GM12874 (cell line): ENCODE measurements at regions not wholly inside any gene's neighbourhood (a gene's known extent, or its start where the extent isn't known, plus 50 kb on each side); places are given as distances from the start of the nearest gene placed in this dataset.

Experiments
- TF ChIP-seq, protein P1 (sequence below): IDR thresholded peaks from 2 replicates; pipeline ENCODE4 v1.5.1; 2011; ENCODE audit warnings: low read depth, mild to moderate bottlenecking, control low read depth, low read length, moderate library complexity; ENCODE audit not compliant: insufficient read depth

DNA sequence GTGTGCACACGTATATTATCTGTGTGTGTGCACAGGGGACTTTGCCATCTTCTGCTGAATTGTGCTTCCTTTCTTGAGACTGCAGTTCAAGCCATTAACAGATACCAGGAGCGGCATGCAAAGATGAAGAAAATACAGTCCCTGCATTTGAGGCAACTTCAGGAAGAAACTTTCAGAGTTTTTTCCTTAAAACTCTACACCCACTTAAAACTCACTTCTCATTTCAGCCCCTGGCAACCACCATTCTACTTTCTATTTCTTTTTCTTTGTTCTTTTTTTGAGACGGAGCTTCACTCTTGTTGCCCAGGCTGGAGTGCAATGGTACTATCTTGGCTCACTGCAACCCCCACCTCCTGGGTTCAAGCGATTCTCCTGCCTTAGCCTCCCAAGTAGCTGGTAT lies 448.9 kb upstream of the ZMIZ1 start:
- TF ChIP-seq, protein P1, sequence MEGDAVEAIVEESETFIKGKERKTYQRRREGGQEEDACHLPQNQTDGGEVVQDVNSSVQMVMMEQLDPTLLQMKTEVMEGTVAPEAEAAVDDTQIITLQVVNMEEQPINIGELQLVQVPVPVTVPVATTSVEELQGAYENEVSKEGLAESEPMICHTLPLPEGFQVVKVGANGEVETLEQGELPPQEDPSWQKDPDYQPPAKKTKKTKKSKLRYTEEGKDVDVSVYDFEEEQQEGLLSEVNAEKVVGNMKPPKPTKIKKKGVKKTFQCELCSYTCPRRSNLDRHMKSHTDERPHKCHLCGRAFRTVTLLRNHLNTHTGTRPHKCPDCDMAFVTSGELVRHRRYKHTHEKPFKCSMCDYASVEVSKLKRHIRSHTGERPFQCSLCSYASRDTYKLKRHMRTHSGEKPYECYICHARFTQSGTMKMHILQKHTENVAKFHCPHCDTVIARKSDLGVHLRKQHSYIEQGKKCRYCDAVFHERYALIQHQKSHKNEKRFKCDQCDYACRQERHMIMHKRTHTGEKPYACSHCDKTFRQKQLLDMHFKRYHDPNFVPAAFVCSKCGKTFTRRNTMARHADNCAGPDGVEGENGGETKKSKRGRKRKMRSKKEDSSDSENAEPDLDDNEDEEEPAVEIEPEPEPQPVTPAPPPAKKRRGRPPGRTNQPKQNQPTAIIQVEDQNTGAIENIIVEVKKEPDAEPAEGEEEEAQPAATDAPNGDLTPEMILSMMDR = no peak

DNA sequence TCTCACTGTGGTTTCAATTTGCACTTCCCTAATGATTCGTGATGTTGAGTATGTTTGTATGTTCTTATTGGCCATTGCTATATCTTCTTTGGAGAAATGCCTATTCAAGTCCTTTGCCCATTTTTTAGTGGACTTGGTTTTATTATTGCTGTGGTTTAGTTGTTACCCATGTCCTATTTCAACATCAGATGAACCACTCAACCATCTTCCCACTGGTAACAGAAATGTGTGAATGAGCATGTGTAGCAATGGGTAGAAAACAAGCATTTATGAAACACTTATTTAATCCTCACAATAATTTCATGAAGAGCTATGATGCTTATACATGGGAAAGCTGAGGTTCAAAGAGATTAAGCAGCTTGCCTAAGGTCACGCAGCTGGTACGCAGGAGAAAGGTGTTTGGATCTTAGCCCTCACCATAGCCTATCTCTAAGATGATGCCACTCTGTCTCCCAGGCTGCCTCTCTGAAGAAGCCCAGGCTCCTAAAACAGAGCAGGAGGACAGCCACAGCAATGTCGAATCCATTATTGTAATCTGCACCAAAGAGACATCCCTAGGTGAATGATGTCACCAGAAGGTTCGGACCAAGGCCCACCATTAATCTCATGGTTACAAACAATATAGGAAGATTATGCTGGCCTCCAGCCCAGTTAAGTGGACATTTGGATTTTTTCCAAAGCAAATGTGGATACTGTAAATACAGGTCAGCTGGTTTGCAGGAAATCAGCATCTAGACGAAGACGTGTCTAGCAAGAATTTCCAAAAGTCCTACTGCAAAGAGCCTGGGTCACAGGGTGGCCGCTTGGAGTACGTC lies 447.6 kb upstream of the ZMIZ1 start:
- TF ChIP-seq, protein P1 = no peak

DNA sequence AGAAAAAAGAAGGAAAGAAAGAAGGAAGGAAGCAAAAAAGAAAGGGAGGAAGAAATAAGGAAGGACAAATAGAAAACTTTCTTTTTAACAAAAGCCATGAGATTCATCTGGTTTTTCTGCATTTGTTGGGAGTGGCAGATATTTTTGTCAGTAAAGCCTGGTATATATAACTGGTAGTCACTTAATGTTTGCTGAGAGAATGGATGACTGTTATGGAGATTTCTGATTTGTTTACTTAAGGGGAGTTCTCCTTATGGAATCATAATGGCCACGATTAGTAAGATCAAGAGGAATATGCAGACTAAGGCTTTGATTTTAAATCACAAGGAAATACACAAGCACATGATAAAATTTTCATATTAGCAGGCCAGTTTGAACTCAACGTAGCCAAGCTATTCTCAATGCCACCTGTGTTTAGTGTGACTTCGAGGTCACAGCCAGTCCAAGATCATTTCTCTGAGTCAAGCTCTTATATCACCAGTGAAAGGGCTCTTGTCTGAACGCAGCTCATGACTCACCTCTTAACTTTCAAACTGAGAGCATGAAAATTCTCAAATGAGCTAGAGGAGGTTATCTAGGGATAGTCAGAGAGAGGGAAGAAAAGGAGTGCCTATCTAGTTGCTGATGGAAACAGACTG lies 445.1 kb upstream of the ZMIZ1 start:
- TF ChIP-seq, protein P1 = no peak

DNA sequence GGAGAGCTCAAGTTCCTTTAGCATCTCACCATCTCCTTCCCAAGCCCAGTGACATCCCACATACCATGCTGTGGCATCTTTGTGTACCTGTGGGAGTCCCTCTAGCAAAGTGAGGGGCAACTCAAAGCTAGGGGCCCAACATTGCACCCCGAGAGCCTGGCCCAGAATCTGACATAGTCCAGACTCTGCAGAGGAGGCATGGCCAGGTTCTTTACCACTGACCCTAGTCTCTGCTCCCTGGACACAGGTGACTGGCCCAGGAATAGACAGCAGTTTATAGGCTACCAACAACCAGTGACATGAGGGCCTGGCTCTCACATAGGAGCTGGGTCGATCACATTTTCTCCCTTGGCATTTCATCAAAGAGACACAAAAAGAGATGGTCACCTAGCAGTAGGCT lies 444.0 kb upstream of the ZMIZ1 start:
- TF ChIP-seq, protein P1 = no peak

DNA sequence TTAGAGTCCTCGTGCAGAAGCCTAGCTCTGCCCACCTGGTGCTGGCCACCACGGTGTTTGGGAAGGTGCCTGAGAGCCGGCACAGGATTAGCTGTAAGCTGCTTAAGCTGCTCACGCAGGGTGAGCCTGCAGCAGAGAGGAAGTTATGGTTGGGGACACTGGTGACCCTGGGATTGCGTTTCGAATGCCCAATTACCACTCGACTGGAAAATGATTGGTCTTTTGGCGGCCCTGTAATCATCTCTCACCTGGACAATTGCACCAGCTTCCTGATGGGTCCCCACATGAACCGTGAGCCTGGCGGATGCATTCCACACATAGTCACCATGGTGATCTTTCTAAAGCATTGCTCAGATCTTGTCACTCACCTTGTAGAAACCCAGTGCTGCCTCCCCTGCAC lies 442.3 kb upstream of the ZMIZ1 start:
- TF ChIP-seq, protein P1 = no peak

DNA sequence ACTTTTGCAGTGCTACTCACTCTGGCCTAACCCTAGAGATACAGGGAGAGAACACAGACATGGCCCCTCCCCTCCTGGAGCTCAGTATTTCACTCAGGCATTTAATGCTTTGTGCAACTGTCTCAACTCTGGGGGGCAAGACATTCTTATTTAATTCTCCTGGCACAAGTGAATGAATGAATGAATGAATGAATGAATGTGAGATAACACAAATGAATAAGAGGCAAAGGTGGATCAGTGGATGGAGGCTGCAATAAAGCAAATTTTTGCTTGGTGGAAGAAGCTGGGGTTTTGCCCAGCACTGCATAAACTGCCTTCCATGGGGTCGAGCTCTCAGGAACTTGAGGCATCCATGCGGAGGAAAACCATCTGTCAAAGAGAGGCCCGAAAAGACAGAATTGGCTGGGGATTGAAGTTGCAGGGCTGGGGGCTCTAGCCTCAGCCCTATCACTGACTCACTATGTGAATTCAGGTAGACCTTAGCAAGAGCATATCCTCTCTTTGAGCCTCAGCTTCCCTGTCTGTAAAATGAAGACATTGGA lies 441.4 kb upstream of the ZMIZ1 start:
- TF ChIP-seq, protein P1 = no peak

DNA sequence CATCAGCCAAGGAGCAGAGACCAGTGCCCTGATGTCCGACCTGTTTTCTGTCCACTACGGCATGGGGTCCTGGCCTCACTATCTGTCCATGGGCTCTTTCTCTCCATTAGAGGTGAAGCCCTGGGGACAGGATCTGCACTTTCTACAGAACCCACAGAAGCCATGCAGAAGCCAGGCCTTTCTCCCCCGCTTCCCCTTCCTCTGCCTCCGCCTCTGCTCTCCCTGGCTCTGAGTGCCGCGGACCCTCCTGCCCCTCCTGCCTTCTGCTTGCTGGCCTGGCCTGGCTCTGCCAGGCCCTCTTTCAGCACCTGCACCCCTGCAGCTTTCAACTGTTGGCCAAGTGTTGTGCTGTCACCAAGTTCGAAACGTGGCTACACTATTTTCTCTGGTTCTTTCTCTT lies 439.8 kb upstream of the ZMIZ1 start:
- TF ChIP-seq, protein P1 = no peak
